22Rv1 (cell line): ENCODE measurements at regions not wholly inside any gene's neighbourhood (a gene's known extent, or its start where the extent isn't known, plus 50 kb on each side); places are given as distances from the start of the nearest gene placed in this dataset.

Source experiments
- H3K27ac ChIP-seq: fragments of 450-650 bp; 2 replicates; pipeline ENCODE4 v1.5.1; 2017
- CTCF ChIP-seq: fragments of 450-650 bp; IDR thresholded peaks from 2 replicates; pipeline ENCODE4 v1.5.1; 2017; ENCODE audit warnings: mild to moderate bottlenecking
- ZFX ChIP-seq: fragments of 450-650 bp; IDR thresholded peaks from 2 replicates; pipeline ENCODE4 v1.6.1; 2017; ENCODE audit warnings: antibody characterized with exemption, borderline replicate concordance

- no peak overlapping the region for H3K27ac ChIP-seq
- TF ChIP-seq ZFX = no peak
- TF ChIP-seq CTCF = no peak
Observed at GRCh38 chr5:8749556-8749955, 796.3 kb downstream of the SEMA5A start.

GRCh38 chr5:8750100-8750499 is 795.8 kb downstream of the SEMA5A start:
- TF ChIP-seq CTCF = no peak
- TF ChIP-seq ZFX = no peak

GRCh38 chr5:8751971-8752370 is 793.9 kb downstream of the SEMA5A start:
- H3K27ac ChIP-seq = no peak overlapping the region
- TF ChIP-seq CTCF (no peak), ZFX (no peak)

More at GRCh38 chr5:8750100-8750499, 795.8 kb downstream of the SEMA5A start:
- no peak overlapping the region for H3K27ac ChIP-seq

GRCh38 chr5:8752595-8752994 is 793.3 kb downstream of the SEMA5A start:
- TF ChIP-seq ZFX (no peak), CTCF (no peak)
- no peak overlapping the region for H3K27ac ChIP-seq

GRCh38 chr5:8756498-8757084 is 789.3 kb downstream of the SEMA5A start:
- TF ChIP-seq CTCF (peak; percentile 57), ZFX (no peak)
- no peak overlapping the region for H3K27ac ChIP-seq

GRCh38 chr5:8765886-8766285 is 780.0 kb downstream of the SEMA5A start:
- H3K27ac ChIP-seq = no peak overlapping the region
- no peak for TF ChIP-seq CTCF
- TF ChIP-seq ZFX = no peak

GRCh38 chr5:8766448-8766847 is 779.4 kb downstream of the SEMA5A start:
- TF ChIP-seq ZFX = no peak
- TF ChIP-seq CTCF = no peak
- H3K27ac ChIP-seq = no peak overlapping the region
